Stomach smooth muscle (tissue), 2 donors: ENCODE measurements at regions not wholly inside any gene's neighbourhood (a gene's known extent, or its start where the extent isn't known, plus 50 kb on each side); places are given as distances from the start of the nearest gene placed in this dataset.

ENCODE experiments used
- H3K27ac ChIP-seq: one replicate; pipeline ENCODE4 v1.7.0; 2013; ENCODE audit warnings: mild to moderate bottlenecking, low read length, inconsistent platforms
- H3K27me3 ChIP-seq, 2 donors: one replicate each; pipeline ENCODE4 v1.7.0; 2013; ENCODE audit warnings: low read length in 2 of 2; ENCODE audit not compliant: insufficient read depth in 2 of 2, control insufficient read depth in 1 of 2
- H3K36me3 ChIP-seq, 2 donors: one replicate each; pipeline ENCODE4 v1.7.0; 2013; ENCODE audit warnings: low read length in 2 of 2; ENCODE audit not compliant: control insufficient read depth in 2 of 2, insufficient read depth in 2 of 2
- H3K4me1 ChIP-seq: one replicate; pipeline ENCODE4 v1.7.0; 2013; ENCODE audit warnings: low read length; ENCODE audit not compliant: control insufficient read depth, insufficient read depth
- H3K4me3 ChIP-seq, 2 donors: one replicate each; pipeline ENCODE4 v1.7.0; 2013; ENCODE audit warnings: low read length in 2 of 2
- H3K9ac ChIP-seq, 2 donors: one replicate each; pipeline ENCODE4 v1.7.0; 2013; ENCODE audit warnings: low read length in 2 of 2, mild to moderate bottlenecking in 1 of 2
- H3K9me3 ChIP-seq, 2 donors: one replicate each; pipeline ENCODE4 v1.7.0; 2013; ENCODE audit warnings: low read length in 2 of 2; ENCODE audit not compliant: control insufficient read depth in 2 of 2
- donor health status: healthy.
- donor health status: Pancreatic carcinoma.

DNA sequence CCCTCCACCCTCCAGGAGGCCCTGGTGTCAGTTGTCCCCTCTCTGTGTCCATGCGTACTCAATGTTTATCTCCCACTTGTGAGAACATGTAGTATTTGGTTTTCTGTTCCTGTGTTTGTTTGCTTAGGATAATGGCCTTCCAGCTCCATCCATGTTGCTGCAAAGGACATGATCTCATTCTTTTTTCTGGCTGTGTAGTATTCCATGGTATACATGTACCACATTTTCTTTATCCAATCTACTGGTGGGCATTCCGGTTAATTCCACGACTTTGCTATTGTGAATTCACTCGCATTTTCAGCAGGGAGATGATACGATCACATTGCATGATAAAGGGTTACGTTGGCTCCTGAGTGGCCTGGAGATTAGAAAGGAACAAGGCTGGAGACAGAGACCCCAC, 286.2 kb downstream of the FOXL1 start:
- H3K27me3 ChIP-seq: no peaks in the 10 kb centered on the region
- H3K27ac ChIP-seq: no peak overlapping the region
- H3K36me3 ChIP-seq: no peaks in the 10 kb centered on the region
- no peak overlapping the region for H3K4me3 ChIP-seq
- H3K9ac ChIP-seq: no peak overlapping the region
- H3K9me3 ChIP-seq: no peaks in the 10 kb centered on the region
- peaks cover 31% of the 10 kb centered on the region for H3K4me1 ChIP-seq

- Histone ChIP-seq H3K9me3 (no peaks in the 10 kb centered on the region), H3K27ac (peak overlapping the region; percentile 49), H3K27me3 (peaks cover 0 to 2% of the 10 kb centered on the region in 2 donors), H3K9ac (peak overlapping the region in 1 of 2 donors; percentile 36), H3K36me3 (no peaks in the 10 kb centered on the region), H3K4me3 (peak overlapping the region; percentile 44 to 54), H3K4me1 (peaks cover 31% of the 10 kb centered on the region)
Observed at GRCh38 chr16:86865851-86866662, 287.7 kb downstream of the FOXL1 start.

- peaks cover 31% of the 10 kb centered on the region for H3K4me1 ChIP-seq
- no peaks in the 10 kb centered on the region for H3K36me3 ChIP-seq
- no peak overlapping the region for H3K4me3 ChIP-seq
- H3K9ac ChIP-seq: no peak overlapping the region
- H3K27me3 ChIP-seq: peaks cover 0 to 2% of the 10 kb centered on the region in 2 donors
- H3K27ac ChIP-seq: no peak overlapping the region
- no peaks in the 10 kb centered on the region for H3K9me3 ChIP-seq
Observed at GRCh38 chr16:86866986-86867722, 288.8 kb downstream of the FOXL1 start.

GRCh38 chr16:86868070-86868469, 289.7 kb downstream of the FOXL1 start:
- no peak overlapping the region for H3K27ac ChIP-seq

DNA sequence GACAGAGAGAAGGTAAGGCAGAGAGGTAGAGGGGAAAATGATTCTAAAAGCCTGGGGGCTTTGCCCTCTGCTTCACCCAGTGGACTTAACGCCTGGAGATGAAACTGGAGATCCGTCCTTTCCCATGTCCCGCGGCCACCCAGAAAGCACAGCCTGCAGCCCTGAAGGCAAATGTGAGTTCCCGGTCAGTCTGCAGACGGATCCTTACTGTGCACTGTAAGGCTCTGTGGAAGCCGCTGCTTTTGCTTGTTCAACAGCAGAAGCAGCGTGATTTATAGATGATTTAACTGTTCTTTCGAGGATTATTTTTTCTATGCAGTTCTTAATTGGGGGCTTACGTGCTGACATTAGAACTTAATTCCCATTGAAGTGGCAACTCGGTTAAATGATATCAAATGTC, 290.4 kb downstream of the FOXL1 start:
- peaks cover 19% of the 10 kb centered on the region for H3K4me1 ChIP-seq
- no peaks in the 10 kb centered on the region for H3K36me3 ChIP-seq
- no peak overlapping the region for H3K27ac ChIP-seq
- H3K9ac ChIP-seq: no peak overlapping the region
- H3K4me3 ChIP-seq: no peak overlapping the region
- H3K27me3 ChIP-seq: peaks cover 0 to 4% of the 10 kb centered on the region in 2 donors
- peaks cover 3 to 6% of the 10 kb centered on the region in 2 donors for H3K9me3 ChIP-seq

More at GRCh38 chr16:86868070-86868469, 289.7 kb downstream of the FOXL1 start:
- Histone ChIP-seq H3K9me3 (peaks cover 0 to 4% of the 10 kb centered on the region in 2 donors), H3K4me1 (peaks cover 26% of the 10 kb centered on the region), H3K4me3 (no peak overlapping the region), H3K27me3 (peaks cover 0 to 3% of the 10 kb centered on the region in 2 donors), H3K9ac (no peak overlapping the region), H3K36me3 (no peaks in the 10 kb centered on the region)

DNA sequence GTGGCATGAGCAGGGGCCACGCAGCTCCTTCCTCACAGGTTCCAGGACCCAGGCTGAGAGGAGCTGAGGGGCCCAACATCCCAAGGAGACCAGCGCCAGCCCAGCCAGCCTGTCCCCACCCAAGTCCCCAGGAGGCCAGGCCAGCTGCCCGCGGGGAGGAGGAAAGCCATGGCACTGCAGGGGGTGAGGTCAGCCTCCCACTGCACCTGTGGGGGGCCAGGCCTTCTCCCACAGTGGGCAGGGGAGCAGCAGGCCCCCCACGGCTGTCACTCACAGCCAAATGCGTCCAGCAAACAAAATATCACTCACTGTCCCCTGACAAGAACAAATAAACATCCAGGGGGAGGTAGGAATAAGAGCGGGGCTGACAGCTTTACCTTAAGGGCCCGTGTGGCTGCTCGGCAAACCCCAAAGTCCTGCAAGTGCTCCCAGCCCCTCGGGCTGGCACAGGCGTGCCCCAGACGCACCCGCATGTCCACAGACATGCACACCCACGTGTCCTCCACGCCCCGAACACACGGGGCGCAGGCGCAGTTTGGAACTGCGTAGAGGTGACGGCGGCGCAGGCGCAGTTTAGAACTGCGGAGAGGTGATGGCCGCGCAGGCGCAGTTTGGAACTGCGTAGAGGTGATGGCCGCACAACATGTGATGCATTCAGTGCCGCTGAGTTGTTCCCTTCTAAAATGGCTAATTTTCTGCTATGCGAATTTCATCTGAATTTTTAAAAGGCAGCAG, 291.1 kb downstream of the FOXL1 start:
- Histone ChIP-seq H3K27ac (no peak overlapping the region), H3K9ac (no peak overlapping the region), H3K4me3 (no peak overlapping the region), H3K36me3 (no peaks in the 10 kb centered on the region), H3K27me3 (peaks cover 0 to 4% of the 10 kb centered on the region in 2 donors), H3K9me3 (peaks cover 4 to 6% of the 10 kb centered on the region in 2 donors), H3K4me1 (peaks cover 19% of the 10 kb centered on the region)

DNA sequence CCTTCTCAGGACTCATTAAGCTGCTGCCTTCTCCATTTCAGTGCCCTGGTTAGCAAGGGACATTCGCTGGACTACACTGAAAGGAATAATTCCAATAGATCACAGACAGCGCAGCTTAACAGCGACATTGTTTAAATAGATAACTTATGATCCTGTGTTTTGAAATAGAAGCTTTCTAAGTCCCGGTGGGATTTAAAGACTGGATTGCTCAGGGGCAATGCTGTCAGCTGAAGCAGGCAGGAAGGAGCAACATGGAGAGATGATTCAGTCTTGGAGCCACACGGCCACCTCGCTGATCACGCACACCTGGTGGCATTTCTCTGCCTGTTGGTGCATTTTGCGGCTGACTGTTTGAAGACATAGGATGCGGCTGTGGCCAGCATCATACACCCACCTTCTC, 292.0 kb downstream of the FOXL1 start:
- Histone ChIP-seq H3K27ac (no peak overlapping the region), H3K9me3 (peaks cover 4 to 6% of the 10 kb centered on the region in 2 donors), H3K9ac (no peak overlapping the region), H3K4me3 (no peak overlapping the region), H3K36me3 (no peaks in the 10 kb centered on the region), H3K27me3 (peaks cover 0 to 4% of the 10 kb centered on the region in 2 donors), H3K4me1 (peaks cover 16% of the 10 kb centered on the region)

- no peak overlapping the region for H3K4me3 ChIP-seq
- H3K27ac ChIP-seq: no peak overlapping the region
- peaks cover under 1% of the 10 kb centered on the region for H3K4me1 ChIP-seq
- no peak overlapping the region for H3K9ac ChIP-seq
- no peaks in the 10 kb centered on the region for H3K36me3 ChIP-seq
- peaks cover 0 to 4% of the 10 kb centered on the region in 2 donors for H3K27me3 ChIP-seq
- peaks cover 4 to 6% of the 10 kb centered on the region in 2 donors for H3K9me3 ChIP-seq
Observed at GRCh38 chr16:86872131-86872530, 293.8 kb downstream of the FOXL1 start.

- H3K4me1 ChIP-seq: no peaks in the 10 kb centered on the region
- peaks cover 4 to 6% of the 10 kb centered on the region in 2 donors for H3K9me3 ChIP-seq
- no peak overlapping the region for H3K9ac ChIP-seq
- H3K27ac ChIP-seq: no peak overlapping the region
- peaks cover 0 to 5% of the 10 kb centered on the region in 2 donors for H3K27me3 ChIP-seq
- H3K4me3 ChIP-seq: no peak overlapping the region
- H3K36me3 ChIP-seq: no peaks in the 10 kb centered on the region
Observed at GRCh38 chr16:86872833-86873232, 294.5 kb downstream of the FOXL1 start.

- Histone ChIP-seq H3K27ac (no peak overlapping the region), H3K4me3 (no peak overlapping the region), H3K36me3 (no peaks in the 10 kb centered on the region), H3K4me1 (no peaks in the 10 kb centered on the region), H3K27me3 (peaks cover 9 to 13% of the 10 kb centered on the region in 2 donors), H3K9me3 (peaks cover 4 to 6% of the 10 kb centered on the region in 2 donors), H3K9ac (no peak overlapping the region)
Observed at GRCh38 chr16:86874141-86874540, 295.8 kb downstream of the FOXL1 start.
